OCI-LY3 (cell line): ENCODE measurements at regions not wholly inside any gene's neighbourhood (a gene's known extent, or its start where the extent isn't known, plus 50 kb on each side); places are given as distances from the start of the nearest gene placed in this dataset.

Experiments
- EZH2phosphoT487 ChIP-seq: fragments of 200-600 bp; shearing (Covaris generic); IDR thresholded peaks from 2 replicates; pipeline ENCODE4 v1.6.1; 2018; ENCODE audit warnings: antibody characterized with exemption, mixed run types, low read depth
- TF ChIP-seq, protein P1 (sequence below): fragments of 200-600, 300-600 bp; sonication (generic); IDR thresholded peaks from 2 replicates; pipeline ENCODE4 v1.5.1; 2014; ENCODE audit warnings: antibody characterized with exemption, low read length, low read depth

DNA sequence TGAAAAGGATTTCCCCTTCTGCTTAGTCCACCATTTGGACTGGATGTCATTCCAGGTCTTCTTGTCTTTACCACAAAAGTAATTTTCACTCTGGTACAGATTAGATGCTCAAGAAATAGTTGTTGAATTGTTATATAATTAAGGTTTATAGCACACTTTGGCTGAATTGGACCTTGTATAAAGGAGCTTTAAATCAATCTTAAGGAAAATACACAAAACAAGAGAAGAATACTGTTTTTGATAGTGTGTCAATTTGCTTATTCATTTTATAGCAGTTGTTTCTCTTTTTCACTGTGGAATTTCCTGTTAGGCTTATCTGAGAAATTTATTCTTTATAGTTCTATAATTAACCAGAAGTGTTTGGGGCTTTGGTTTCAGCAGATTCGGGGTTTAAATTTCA is 62.7 kb upstream of the TDRD3 start:
- TF ChIP-seq, protein P1, sequence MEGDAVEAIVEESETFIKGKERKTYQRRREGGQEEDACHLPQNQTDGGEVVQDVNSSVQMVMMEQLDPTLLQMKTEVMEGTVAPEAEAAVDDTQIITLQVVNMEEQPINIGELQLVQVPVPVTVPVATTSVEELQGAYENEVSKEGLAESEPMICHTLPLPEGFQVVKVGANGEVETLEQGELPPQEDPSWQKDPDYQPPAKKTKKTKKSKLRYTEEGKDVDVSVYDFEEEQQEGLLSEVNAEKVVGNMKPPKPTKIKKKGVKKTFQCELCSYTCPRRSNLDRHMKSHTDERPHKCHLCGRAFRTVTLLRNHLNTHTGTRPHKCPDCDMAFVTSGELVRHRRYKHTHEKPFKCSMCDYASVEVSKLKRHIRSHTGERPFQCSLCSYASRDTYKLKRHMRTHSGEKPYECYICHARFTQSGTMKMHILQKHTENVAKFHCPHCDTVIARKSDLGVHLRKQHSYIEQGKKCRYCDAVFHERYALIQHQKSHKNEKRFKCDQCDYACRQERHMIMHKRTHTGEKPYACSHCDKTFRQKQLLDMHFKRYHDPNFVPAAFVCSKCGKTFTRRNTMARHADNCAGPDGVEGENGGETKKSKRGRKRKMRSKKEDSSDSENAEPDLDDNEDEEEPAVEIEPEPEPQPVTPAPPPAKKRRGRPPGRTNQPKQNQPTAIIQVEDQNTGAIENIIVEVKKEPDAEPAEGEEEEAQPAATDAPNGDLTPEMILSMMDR, result no peak
- no peak for TF ChIP-seq EZH2phosphoT487
